GM12864 (cell line): ENCODE measurements at regions not wholly inside any gene's neighbourhood (a gene's known extent, or its start where the extent isn't known, plus 50 kb on each side); places are given as distances from the start of the nearest gene placed in this dataset.

Source experiments
- DNase-seq: peaks from one replicate; pipeline ENCODE4 v3.0.0-alpha.2; 2011; ENCODE audit warnings: low read depth
- H3K4me3 ChIP-seq: 2 replicates; pipeline ENCODE4 v1.5.1; 2011; ENCODE audit warnings: mild to moderate bottlenecking, low read depth, low read length, control low read depth
- TF ChIP-seq, protein P1 (sequence below): IDR thresholded peaks from 2 replicates; pipeline ENCODE4 v1.5.1; 2011; ENCODE audit warnings: low read depth, mild to moderate bottlenecking, moderate library complexity, low read length, control low read depth, inconsistent platforms; ENCODE audit errors: missing control alignments

DNA sequence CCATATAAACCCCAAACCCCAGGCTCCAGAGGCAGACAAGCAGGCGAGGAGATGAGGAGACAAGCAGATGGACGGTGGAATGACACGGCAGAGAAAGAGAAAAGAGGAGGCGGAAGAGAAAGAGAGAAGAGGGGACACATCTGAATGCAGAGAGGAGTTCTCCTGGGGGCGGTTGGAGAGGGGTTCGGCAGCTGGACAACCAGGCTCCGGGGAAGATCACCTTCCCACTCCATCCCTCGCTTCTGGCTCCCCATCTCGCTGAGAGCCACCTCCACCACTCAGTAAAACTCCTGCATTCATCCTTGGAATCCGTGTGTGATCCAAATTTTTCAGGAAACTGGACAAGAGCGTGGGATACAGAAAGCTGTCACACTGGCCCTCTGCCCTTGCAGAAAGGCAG lies 966.7 kb upstream of the NXPH2 start:
- H3K4me3 ChIP-seq = no peak overlapping the region
- DNase-seq = no peak
- TF ChIP-seq, protein P1, sequence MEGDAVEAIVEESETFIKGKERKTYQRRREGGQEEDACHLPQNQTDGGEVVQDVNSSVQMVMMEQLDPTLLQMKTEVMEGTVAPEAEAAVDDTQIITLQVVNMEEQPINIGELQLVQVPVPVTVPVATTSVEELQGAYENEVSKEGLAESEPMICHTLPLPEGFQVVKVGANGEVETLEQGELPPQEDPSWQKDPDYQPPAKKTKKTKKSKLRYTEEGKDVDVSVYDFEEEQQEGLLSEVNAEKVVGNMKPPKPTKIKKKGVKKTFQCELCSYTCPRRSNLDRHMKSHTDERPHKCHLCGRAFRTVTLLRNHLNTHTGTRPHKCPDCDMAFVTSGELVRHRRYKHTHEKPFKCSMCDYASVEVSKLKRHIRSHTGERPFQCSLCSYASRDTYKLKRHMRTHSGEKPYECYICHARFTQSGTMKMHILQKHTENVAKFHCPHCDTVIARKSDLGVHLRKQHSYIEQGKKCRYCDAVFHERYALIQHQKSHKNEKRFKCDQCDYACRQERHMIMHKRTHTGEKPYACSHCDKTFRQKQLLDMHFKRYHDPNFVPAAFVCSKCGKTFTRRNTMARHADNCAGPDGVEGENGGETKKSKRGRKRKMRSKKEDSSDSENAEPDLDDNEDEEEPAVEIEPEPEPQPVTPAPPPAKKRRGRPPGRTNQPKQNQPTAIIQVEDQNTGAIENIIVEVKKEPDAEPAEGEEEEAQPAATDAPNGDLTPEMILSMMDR = no peak

- TF ChIP-seq, protein P1 = no peak
- no peak overlapping the region for H3K4me3 ChIP-seq
- DNase-seq = no peak
These were observed 964.1 kb upstream of the NXPH2 start for GRCh38 chr2:139744273-139744672.

DNA sequence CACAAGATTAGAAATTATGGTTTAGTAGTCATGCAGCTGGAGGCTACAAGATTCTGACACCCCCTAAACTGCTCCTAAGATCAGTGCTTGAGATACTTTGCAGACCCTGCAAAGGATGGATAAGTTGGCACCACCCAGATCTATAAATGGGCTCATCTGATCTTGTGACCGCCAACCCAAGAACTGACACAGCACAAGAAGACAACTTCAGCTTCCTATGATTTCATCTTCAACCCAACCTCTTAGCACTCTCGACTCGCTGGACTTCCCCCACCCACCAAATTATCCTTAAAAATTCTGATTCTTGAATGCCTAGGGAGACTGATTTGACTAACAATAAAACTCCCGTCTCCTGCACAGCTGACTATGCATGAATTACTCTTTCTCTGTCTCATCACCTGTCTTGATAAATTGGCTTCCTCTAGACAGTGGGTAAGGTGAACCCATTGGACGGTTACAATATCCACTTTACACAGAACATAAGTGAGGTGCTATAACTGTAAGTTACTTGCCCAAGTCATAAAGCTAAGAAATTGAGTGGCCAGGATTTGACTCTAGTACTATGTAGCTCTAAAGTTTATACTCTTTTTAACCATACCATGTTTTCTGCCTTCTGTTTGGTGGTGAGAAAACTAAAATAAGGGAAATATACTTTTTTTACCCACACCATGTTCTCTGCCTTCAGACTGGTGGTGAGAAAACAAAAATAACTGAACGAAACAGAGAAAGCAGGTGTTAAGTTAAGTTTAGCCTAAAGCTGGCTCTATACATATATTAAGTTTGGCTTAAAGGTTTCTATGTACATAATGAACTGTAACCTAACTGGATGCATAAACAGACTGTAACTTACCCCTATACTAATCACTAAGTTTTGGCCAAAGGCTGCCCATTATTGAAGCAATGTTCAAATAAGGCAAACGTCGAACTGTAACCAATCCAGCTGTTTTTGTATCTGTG lies 962.3 kb upstream of the NXPH2 start:
- TF ChIP-seq, protein P1 = no peak
- DNase-seq = no peak
- H3K4me3 ChIP-seq = no peak overlapping the region

GRCh38 chr2:139737659-139738058 lies 957.5 kb upstream of the NXPH2 start:
- DNase-seq = no peak
- TF ChIP-seq, protein P1 = no peak
- H3K4me3 ChIP-seq = no peak overlapping the region

GRCh38 chr2:139730197-139730596 lies 950.0 kb upstream of the NXPH2 start:
- TF ChIP-seq, protein P1 = no peak
- no peak overlapping the region for H3K4me3 ChIP-seq
- DNase-seq = no peak

DNA sequence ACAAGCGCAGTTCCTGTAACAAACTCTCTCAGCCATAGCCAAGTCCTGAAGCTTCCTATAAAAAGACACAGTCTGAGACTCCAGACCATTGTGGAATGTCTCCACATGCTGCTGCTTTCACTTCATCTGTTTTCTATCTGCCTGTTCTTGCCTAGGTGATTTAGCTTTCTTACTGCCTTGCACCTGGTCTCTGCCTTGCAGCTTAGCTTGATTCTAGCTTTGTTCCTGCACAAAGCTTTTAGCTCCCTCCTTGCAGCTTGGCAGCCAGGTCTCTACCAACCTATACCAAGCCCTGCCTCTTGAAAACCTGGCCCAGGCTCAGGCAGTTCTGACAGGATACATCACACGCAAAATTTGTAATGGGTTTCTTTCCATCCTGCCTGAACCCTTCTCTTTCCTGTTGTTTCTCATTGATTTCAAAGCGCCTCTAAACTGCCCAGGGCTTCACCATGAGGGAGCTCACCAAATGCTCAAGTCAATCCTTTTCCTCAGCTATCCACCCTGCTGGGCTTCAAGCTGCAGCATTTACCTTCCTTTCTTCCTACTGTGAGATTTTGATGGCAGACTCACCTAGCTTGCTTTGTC lies 941.3 kb upstream of the NXPH2 start:
- no peak overlapping the region for H3K4me3 ChIP-seq
- TF ChIP-seq, protein P1 = no peak
- DNase-seq = no peak
